ENCODE measurements at regions not wholly inside any gene's neighbourhood (a gene's known extent, or its start where the extent isn't known, plus 50 kb on each side); places are given as distances from the start of the nearest gene placed in this dataset.

GRCh38 chr2:184543832-184544231 lies 54.5 kb upstream of the ZNF804A start:
- TF ChIP-seq CTCF (IDR thresholded peaks at IDR 0.05; ENCODE audit: low read length) (no peak), EZH2 (IDR thresholded peaks at IDR 0.05; ENCODE audit: borderline replicate concordance, low read length) (no peak)

Measured in OCI-LY1 (cell line).